GM12872 (cell line): ENCODE measurements at regions not wholly inside any gene's neighbourhood (a gene's known extent, or its start where the extent isn't known, plus 50 kb on each side); places are given as distances from the start of the nearest gene placed in this dataset.

ENCODE experiments used
- CTCF ChIP-seq: IDR thresholded peaks from 3 replicates; pipeline ENCODE4 v1.5.1; 2011; ENCODE audit warnings: low read depth, mild to moderate bottlenecking, low read length, moderate library complexity; ENCODE audit not compliant: insufficient read depth

GRCh38 chr2:223508372-223508771, 93.8 kb downstream of the SCG2 start:
- TF ChIP-seq CTCF, result no peak

GRCh38 chr2:223510713-223511112, 91.4 kb downstream of the SCG2 start:
- TF ChIP-seq CTCF, result no peak

GRCh38 chr2:223511168-223511567, 91.0 kb downstream of the SCG2 start:
- no peak for TF ChIP-seq CTCF

GRCh38 chr2:223513771-223514455, 88.2 kb downstream of the SCG2 start:
- no peak for TF ChIP-seq CTCF

- no peak for TF ChIP-seq CTCF
Observed at GRCh38 chr2:223519471-223519870, 82.7 kb downstream of the SCG2 start.

GRCh38 chr2:223522796-223523195, 79.4 kb downstream of the SCG2 start:
- no peak for TF ChIP-seq CTCF

- no peak for TF ChIP-seq CTCF
Observed at GRCh38 chr2:223523551-223524001, 78.6 kb downstream of the SCG2 start.
